ENCODE measurements at regions not wholly inside any gene's neighbourhood (a gene's known extent, or its start where the extent isn't known, plus 50 kb on each side); places are given as distances from the start of the nearest gene placed in this dataset.

- no peak for TF ChIP-seq POLR2AphosphoS5 (IDR thresholded peaks at IDR 0.05; ENCODE audit: low read depth, low read length)
- no peak for TF ChIP-seq POLR2A (IDR thresholded peaks at IDR 0.05; ENCODE audit: low read depth, low read length)
- no peak for TF ChIP-seq TAF1 (IDR thresholded peaks at IDR 0.05; ENCODE audit: borderline replicate concordance, low read depth, low read length)
These were observed 563.5 kb downstream of the PCDH7 start for GRCh38 chr4:31283679-31284078.
